ENCODE measurements at regions not wholly inside any gene's neighbourhood (a gene's known extent, or its start where the extent isn't known, plus 50 kb on each side); places are given as distances from the start of the nearest gene placed in this dataset.

GRCh38 chr14:73780391-73780790 is 66.2 kb upstream of the PNMA1 start:
- no peak for TF ChIP-seq CTCF (IDR thresholded peaks at IDR 0.05)
- no peak for TF ChIP-seq POLR2AphosphoS5 (IDR thresholded peaks at IDR 0.05; ENCODE audit: insufficient read depth in 1 of 2, low read depth in 1 of 2)

Data from vagina (tissue), 2 donors.